RWPE2 (cell line): ENCODE measurements at regions not wholly inside any gene's neighbourhood (a gene's known extent, or its start where the extent isn't known, plus 50 kb on each side); places are given as distances from the start of the nearest gene placed in this dataset.

Source experiments
- ATAC-seq: fragments of 200-7000 bp; cut with Tn5 transposase; 3 replicates; pipeline ENCODE4 v1.9.1; 2021; ENCODE audit warnings: low read depth
- DNase-seq: peaks from one replicate; pipeline ENCODE4 v3.0.0-alpha.2; 2020; ENCODE audit warnings: low spot score
- H3K27ac ChIP-seq: fragments of 450-650 bp; 2 replicates; pipeline ENCODE4 v1.5.1; 2017; ENCODE audit warnings: mild to moderate bottlenecking; ENCODE audit not compliant: poor library complexity, severe bottlenecking
- H3K27me3 ChIP-seq: fragments of 250-450 bp; sonication (Bioruptor Pico); 2 replicates; pipeline ENCODE4 v1.5.1; 2021; ENCODE audit warnings: mild to moderate bottlenecking, moderate library complexity; ENCODE audit not compliant: insufficient read depth, poor library complexity, severe bottlenecking
- H3K36me3 ChIP-seq: fragments of 250-450 bp; sonication (Bioruptor Pico); 2 replicates; pipeline ENCODE4 v1.5.1; 2020; ENCODE audit warnings: low read depth, mild to moderate bottlenecking, moderate library complexity
- H3K4me1 ChIP-seq: fragments of 250-450 bp; sonication (Bioruptor Pico); 2 replicates; pipeline ENCODE4 v1.5.1; 2021; ENCODE audit warnings: mild to moderate bottlenecking, moderate library complexity; ENCODE audit not compliant: insufficient read depth, poor library complexity, severe bottlenecking
- H3K4me3 ChIP-seq: fragments of 250-450 bp; sonication (Bioruptor Pico); 2 replicates; pipeline ENCODE4 v1.5.1; 2021; ENCODE audit warnings: mild to moderate bottlenecking, moderate library complexity; ENCODE audit not compliant: severe bottlenecking
- H3K9me3 ChIP-seq: fragments of 250-450 bp; sonication (Bioruptor Pico); 2 replicates; pipeline ENCODE4 v1.5.1; 2021; ENCODE audit warnings: mild to moderate bottlenecking, moderate library complexity; ENCODE audit not compliant: severe bottlenecking
- CTCF ChIP-seq: fragments of 450-650 bp; IDR thresholded peaks from one replicate; pipeline ENCODE4 v1.5.1; 2017; ENCODE audit warnings: mild to moderate bottlenecking, moderate library complexity; ENCODE audit not compliant: poor library complexity, severe bottlenecking

DNA sequence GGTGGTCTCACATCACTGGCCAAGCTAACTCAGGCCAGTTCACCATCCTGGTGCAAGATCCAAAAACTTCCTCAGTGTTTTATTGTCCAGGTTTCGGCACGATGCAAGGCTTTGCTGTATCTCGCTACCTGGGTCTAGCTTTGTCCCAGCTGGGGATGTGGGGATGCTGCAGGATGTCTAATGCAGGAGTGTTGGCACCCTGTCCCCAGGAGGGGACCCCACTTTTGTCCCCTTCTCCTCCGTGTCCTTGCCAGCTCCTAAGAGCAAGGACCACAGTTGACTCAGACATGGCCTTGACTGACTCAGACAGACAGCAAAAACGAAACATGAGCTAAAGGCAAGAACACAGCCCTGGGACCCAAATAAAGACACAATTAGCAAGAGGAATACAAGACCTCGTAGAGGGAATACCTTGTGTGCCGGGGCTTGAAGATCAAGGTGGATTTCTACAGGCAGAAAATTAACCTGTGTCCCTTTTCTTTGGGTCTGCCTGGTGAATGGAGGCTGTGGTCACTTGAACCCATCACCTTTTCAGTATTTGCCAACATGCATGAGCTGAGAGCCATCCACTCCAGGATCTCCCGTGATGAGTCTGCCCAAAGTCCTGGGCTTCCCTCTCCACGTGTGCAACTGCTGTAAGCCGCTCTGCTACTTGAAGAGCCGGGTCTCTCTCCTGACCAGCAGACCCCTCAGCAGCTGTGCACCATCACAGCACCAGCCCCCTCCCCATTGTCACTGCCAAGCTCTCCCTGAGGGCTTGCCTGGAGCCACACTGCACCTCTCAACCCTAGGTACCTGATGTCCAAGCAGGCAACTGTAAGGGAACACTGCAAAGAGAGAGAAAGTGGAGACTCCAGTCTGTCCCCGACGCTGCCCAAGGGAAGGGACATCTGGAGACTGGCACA, 149.5 kb upstream of the ZNF507 start:
- Histone ChIP-seq H3K27ac (no peak overlapping the region), H3K4me1 (no peaks in the 10 kb centered on the region), H3K4me3 (no peak overlapping the region), H3K36me3 (no peaks in the 10 kb centered on the region), H3K9me3 (no peaks in the 10 kb centered on the region), H3K27me3 (no peaks in the 10 kb centered on the region)
- ATAC-seq, result no peak
- no peak for DNase-seq
- no peak for TF ChIP-seq CTCF

DNA sequence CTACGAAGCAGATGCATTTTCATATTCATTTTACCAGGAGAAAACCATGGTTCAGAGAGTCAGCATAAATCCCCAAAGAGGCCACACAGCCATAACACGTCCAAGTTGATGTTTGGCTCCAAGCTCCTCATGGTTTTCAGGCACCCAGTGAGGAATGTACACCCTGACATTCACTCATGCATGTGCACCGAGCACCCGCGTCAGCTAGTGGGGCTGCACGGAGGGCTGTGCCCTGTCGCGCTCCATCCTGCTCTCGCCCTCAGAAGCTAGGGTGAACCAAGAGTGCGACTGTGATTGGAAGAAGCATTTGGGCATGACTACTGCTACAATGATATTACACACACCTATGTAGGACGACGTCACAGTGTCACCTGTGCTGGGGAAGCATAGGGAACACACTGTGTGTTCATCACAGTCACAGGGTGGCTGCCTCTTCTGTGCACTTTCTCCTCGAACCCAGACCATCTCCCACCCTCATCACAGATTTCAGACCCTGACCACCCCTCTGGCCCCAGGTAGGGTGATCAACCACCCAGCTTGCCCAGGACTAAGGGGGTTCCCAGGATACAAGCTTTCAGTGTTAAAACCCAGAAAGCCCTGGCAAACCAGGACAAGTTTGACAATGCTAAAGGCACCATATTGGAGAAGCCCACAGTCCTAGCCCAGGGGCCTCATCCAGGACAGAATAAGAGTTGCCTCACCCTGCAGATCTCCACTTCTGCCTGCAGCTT, 148.6 kb upstream of the ZNF507 start:
- H3K4me1 ChIP-seq, result no peaks in the 10 kb centered on the region
- ATAC-seq (no peak), DNase-seq (no peak)
- no peak overlapping the region for H3K4me3 ChIP-seq
- no peak for TF ChIP-seq CTCF
- no peak overlapping the region for H3K27ac ChIP-seq
- H3K27me3 ChIP-seq, result no peaks in the 10 kb centered on the region
- H3K9me3 ChIP-seq, result no peaks in the 10 kb centered on the region
- H3K36me3 ChIP-seq, result no peaks in the 10 kb centered on the region

GRCh38 chr19:32197896-32198882, 147.2 kb upstream of the ZNF507 start:
- Histone ChIP-seq H3K4me3 (no peak overlapping the region), H3K27ac (no peak overlapping the region), H3K27me3 (no peaks in the 10 kb centered on the region), H3K9me3 (no peaks in the 10 kb centered on the region), H3K4me1 (no peaks in the 10 kb centered on the region), H3K36me3 (no peaks in the 10 kb centered on the region)
- no peak for ATAC-seq
- no peak for DNase-seq
- no peak for TF ChIP-seq CTCF

DNA sequence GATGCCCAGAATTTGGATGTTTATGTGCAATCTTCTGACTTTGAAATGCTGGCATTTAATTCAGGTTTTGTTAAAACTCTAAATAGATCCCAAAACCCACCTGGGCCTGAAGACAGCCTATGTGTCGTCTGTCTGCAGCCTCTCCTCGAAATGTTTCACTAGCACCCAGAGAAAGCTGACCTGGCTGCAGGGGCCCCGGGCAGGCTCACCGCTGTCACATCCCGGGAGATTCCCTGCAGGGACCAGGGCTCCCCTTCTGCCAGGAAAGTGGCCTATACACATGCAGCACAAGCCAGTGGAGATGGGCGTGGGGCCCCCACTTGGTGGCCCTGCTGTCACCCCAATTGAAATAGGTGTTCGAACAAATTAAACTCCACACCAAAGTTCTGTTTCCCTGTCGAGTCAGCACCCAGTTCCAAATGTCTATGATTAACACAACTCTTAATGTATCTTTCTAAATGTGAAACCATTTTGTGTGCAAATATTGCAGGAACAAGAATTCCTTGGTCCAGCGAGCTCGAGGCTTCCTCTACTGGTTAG, 145.8 kb upstream of the ZNF507 start:
- no peaks in the 10 kb centered on the region for H3K4me1 ChIP-seq
- H3K27ac ChIP-seq, result no peak overlapping the region
- no peaks in the 10 kb centered on the region for H3K36me3 ChIP-seq
- no peak overlapping the region for H3K4me3 ChIP-seq
- TF ChIP-seq CTCF, result no peak
- H3K27me3 ChIP-seq, result no peaks in the 10 kb centered on the region
- H3K9me3 ChIP-seq, result no peaks in the 10 kb centered on the region
- DNase-seq, result no peak
- no peak for ATAC-seq
